NCI-H748 treated with DMSO at 0.1 percent for 48 hours (cell line): ENCODE measurements at regions not wholly inside any gene's neighbourhood (a gene's known extent, or its start where the extent isn't known, plus 50 kb on each side); places are given as distances from the start of the nearest gene placed in this dataset.

Experiments used
- DNase-seq: peaks from one replicate; lab custom pipeline; 2025; lab: John Stamatoyannopoulos, UW

- DNase-seq = no peak
Observed at GRCh38 chrX:39915596-39915995, 182.2 kb downstream of the BCOR start.

DNA sequence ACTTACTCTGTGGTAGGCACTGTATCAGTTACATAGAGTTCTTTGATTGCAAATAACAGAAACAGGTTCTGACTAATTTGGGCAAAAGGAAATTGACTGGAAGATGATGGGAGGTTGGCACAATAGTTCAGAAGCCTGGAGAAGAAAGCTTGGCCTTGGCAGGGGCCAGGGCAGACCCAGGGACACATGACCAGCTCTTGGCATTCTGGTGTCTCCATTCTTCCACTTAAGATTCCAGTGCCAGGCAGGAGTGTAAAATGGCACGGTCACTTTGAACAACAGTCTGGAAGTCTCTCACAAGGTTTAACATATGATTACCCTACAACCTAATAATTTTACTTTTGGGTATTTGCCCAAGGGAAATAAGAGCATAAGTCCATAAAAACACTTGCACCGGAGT, 175.9 kb downstream of the BCOR start:
- no peak for DNase-seq

GRCh38 chrX:39922488-39922887, 175.3 kb downstream of the BCOR start:
- no peak for DNase-seq

DNA sequence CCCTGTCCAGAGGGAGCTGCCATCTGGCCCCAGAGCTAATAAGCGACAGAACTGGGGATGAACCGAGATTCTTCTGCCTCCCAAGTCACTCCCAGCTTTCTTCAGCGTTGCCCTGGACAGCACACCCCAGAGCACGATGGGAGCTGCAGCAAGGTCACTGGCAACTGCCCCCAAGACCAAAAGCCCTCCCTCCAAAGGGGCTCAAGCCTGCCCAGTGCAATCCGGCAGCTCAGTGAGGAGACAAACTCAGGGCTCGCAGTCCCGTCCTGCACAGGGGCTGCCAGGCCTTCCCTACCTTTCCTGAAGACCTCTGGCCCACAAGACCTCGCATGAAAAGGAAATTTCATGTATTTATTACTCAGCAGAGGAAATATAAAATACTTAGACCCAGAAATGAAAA, 174.8 kb downstream of the BCOR start:
- DNase-seq = no peak

GRCh38 chrX:39927380-39927779, 170.4 kb downstream of the BCOR start:
- DNase-seq = no peak

DNA sequence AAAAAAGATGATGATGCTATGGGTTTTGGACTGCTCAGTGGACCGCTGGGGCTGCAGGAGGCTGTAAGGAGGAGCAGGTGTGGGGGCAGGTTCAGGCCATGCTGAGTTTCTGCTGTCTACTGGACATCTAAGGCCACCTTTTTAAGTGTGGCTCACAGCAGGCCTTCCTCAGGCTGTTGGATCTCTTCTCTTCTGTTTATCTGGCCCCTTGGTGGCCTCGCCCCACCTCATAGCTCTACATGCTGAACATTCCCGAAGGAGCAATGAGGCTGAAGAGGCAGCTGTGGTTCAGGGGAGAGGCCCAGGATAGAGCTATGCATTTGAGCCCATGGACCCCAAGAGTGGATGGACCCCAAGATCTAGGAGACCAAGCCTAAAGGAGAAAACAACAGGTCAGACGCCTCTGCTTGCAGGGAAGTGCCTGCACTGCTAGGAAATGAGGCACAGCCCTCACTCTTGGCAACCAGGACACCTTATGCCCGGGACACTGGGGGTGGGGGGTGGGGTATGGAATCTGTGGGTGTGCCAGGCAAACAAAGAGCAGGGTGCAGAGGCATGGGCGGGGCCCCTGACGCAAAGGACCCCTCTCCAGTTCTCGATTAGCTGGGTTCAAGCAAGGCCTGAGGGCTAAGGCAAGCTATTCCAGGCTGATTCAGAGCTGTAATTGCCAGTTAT, 168.9 kb downstream of the BCOR start:
- no peak for DNase-seq

DNA sequence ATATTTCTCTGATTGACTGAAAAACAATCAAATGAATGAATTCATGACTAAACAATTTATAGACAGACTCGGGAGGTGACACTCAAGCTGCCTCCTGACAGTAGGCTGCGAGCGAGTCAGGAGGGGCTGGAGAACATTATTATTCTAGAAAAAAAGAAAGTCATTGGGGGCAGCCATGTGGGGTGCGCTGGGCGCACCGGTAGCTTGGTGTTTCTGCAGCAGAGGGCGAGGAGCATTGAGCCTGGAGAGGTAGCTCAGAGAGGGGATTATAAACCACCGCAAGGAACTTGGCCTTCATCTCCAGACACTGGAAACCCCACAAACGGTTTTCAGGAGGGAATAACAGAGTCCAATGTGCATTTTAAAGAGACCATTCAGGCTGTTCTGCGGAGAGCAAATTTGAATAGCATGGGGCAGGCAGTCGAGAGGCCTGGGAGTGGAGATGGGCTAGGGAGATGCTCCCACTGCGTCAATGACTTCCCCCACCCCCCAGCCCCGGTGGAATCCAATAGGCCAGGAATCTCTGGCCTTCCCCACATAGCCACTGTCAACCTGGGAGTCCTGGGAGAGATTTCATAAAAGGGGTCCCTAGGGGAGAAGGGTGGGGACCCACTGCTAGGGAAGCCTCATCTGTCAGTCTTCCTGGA, 168.3 kb downstream of the BCOR start:
- no peak for DNase-seq

DNA sequence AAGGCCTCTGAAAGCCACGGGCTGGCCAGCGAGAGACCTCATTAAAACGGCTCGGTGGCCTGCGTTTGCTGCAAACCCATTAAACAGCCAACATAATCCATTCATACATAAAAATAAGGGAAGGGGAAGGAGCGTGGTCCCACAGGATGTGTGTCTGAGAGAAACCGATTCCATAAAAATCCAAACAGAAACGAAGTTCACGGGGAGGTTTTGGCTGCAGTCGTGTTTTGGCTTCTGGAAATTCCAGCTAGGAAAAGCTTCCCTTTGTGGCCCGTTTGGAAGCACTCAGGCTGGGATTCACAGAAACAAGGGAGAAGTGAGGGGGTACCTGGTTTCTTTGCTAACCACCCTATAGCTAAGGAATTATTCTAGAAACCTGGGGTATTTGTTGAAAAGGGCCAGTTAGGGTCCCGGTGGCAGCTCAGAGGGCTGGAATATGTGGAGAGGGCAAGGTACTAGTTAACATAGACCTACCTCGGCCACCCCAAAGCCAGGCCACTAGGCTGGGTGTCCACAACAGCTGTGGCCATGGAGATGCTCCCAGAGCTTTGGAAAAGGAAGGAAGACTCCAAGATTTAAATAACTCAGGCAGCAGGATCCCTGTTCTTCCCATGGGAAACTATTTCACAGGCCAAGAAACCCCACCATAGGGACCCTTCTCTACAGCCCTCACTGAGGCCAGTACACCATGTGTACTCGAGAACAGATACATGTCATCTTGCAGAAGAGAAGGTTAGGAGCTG, 166.8 kb downstream of the BCOR start:
- DNase-seq = no peak

- DNase-seq = no peak
Observed at GRCh38 chrX:39931529-39932282, 166.1 kb downstream of the BCOR start.

DNA sequence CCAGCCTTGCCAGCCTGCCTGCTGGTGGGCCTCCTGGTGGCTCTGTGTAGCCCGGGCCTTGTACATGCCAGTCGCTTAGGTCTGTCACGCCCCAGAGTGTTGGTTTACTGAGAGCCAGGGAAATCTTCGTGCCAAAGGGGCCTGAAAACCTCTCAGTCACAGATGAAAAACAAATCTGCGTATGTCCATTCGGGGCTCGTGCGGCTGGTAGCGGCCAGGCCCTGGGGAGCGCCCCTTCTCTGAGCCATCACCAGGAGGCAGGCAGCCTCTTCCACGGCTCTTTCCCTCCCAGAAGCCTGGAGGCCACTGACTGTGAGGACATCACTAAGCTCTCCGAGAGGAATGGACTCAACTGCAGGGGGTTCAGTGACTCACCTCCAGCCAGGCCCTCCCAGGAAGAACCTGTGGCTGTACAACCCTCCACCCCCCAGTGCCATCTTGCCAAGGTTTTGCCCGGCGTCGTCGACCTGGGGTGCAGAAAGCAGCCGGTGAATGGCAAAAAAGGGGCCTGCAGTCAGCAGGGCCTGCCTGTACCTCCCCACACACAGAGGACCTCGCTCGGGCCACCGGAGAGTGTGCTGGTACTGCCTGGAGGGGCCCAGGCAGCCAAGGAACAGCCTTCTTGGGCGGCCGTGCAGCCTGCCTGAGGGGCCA, 162.2 kb downstream of the BCOR start:
- no peak for DNase-seq

DNA sequence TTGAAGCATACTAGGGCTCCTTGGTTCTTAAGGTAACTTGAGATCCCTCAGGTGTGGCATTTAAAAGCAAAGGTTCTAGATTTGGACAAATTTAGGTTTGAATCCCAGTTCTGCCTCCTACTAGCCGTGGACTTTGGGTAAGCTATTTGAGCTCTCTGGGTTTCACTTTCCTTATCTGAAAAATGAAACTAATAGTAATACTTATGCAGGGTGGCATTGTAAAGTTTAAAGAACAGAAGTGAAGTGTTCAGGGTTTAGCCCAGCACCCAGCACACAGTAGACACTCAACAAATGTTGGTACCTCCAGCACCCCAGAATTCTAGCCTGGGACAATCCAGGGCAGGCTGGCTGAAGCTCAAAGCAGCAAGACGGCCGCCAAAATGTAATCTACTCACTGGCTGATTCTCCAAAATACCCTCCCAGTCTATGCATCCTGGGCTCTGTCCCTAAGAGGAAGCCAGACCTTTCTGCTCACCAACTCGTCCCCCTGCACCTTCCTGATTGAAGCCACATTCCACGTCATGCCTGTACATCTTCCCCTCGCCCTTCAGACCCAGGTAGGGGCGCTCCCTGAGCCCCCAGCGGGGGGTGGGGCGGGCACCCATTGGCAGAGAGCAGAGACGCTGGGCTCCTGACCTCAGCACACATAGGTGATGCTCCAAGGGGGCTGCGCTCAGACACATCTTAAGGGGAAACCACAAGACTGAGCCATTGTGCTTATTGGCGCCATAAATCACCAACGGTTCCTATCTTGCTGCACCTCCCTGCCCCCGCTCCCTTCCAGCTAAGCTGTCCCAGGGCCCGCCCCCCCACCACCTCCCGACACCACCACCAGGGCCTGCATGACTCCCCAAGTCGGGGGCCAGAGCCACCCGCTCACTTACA, 160.6 kb downstream of the BCOR start:
- no peak for DNase-seq

DNA sequence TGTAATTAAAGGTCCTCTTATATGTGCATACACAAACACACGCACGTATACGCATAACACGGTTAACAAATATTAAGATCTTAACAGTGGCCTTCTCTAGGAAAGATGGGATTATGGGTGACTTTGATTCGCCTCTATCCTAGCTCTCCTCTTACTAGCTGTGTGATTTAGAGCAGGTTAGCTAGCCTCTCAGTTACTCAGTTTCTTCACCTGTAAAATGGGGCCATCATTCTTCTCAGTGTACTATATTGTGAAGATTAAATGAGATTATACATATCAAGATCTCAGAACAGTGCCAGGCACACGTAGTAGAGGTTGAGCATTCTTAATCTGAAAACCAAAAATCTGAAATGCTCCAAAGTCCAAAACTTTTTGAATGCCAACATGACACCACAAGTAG, 159.3 kb downstream of the BCOR start:
- DNase-seq = no peak

DNA sequence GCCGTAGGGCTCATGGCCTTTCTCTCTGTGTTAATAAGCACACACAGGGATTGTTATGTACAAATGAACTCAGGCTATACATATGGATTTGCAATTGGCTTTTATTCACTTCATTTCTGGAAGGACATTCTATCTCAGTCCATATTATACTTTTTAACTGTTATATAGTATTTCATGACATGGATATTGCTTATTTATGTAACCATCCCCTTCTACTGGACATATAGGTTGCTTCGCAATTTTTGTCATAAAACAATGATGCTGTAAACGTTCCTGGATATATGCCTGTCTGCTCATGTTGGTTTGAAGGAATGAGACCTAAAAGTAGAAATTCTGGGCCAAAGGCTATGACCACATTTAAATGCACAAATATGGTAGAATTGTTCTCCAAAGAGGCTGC, 158.1 kb downstream of the BCOR start:
- DNase-seq = no peak

DNA sequence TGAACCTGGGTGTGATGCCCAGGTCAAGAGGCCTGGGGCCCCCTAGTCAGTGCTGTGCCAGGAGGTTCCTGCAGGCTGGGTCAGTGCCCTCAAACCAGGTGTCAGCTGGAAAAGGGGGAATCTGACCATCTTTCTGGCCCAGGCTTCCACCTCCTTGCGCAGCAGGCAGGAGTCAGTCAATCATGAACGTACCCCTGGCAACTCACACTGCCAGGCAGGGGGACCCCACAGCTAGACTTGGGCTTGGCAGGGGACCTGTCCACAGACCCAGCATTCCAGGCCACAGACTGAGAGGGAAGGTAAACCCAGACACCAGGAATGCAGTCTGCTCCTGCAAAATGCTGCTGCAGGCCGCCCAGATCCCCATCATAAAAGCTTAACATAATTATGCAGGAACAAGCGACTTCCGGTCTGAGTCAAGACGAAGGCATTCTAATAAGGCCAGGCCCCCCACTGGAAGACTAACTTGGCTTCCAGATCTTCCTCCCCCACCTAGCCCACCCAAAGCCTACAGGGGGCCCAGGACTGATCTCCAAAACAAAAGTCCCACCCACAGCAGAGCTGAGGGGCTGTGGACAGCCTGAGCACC, 156.3 kb downstream of the BCOR start:
- no peak for DNase-seq

GRCh38 chrX:39944416-39944815, 153.3 kb downstream of the BCOR start:
- no peak for DNase-seq

DNA sequence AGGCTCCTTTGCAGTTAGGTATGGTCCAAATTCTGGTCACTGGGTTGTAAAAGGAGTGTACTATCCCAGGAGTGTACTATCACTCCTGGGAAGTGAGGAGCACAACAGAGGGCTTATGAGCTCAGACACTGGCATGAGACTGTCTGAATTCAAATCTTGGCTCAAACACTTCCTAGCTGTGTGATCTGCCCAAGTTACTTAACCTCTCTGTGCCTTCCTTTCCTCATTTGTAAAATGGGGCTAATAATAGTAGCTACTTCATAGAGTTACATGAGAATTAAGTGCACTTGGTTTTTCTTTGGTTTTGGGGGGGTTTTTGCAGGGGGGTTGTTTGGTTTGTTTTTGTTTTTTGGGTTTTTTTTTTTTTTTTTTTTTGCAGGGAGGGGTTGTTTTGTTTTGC, 152.0 kb downstream of the BCOR start:
- no peak for DNase-seq

- DNase-seq = no peak
Observed at GRCh38 chrX:39946822-39947221, 150.9 kb downstream of the BCOR start.

DNA sequence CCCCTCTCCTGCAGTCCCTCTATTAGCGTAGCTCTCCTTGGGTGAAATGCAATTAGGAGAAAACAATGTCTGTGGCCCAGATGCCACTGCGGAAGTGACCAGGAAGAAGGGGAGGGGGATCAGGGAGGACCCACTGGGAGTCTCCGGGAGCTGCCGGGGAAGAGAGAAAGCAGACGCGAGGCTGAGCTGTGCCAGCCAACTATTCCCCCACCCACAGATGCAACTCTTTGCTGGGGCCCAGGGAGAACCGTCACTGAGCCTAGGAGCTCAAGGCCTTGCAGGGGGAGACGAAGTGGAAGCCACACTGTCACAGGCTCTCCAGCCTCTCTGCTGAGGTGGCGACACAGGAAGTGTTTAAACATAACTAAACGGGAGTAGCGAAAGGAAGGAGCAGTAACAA, 149.2 kb downstream of the BCOR start:
- peak; percentile 26 for DNase-seq

DNA sequence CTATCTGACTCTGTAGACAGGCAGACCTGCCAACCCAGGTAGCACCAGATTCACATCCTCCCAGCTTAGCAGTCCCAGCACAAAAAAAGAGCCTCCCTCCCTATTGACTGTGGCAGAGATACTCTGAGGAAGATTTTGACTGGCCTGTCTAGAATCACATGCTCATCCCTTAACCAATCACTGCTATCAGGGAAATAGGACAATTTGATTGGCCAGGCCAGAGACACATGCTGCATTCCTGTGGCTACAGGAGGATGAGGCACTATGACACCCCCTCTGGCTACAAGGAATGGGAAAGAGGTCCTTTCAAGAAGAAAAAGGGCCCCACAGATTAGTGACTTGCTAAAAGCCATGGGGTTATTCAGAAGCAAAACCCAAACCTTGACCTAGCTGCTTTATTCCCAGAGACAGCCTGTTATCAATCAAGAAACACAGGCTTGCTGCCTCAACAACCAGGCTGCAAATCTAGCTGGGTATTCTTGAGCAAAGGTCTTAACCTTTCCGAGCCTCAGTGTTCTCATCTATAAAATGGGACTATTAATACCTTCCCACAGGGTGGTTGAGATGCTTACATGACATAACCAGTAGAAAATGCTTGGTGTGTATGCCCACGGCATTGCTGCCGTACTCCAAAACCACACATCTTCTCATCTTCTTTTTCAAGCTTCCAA, 147.6 kb downstream of the BCOR start:
- no peak for DNase-seq

DNA sequence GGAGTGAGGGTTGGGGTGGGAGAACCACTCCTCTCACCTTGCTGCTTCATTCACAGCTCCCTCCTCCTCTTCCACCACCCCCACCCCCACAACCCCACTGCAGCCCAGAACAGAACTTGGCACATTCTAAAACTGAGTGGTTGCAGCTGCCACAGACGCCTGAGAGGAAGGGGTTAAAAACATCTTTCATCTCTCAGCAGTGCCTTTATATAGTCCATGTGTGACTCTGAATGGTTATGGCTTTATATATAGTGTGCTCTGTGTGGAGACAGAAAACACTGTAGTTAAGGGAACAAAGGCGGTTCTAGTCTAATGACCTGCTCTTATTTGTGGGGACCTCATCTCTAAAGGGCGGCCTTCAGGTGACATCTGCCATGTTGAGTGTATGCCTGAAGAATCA, 144.8 kb downstream of the BCOR start:
- peak; percentile 26 for DNase-seq
